GM19452 (cell line): ENCODE measurements at regions not wholly inside any gene's neighbourhood (a gene's known extent, or its start where the extent isn't known, plus 50 kb on each side); places are given as distances from the start of the nearest gene placed in this dataset.
"Not testable (repeated sequence)": the region's sequence is repeated elsewhere in the genome, so short reads cannot be mapped to it uniquely, and the experiment has no call there.

Experiments used
- ATAC-seq: cut with Tn5 transposase; IDR thresholded peaks from one replicate; pipeline ENCODE4 v1.9.1; 2021; ENCODE audit not compliant: unreplicated experiment

- ATAC-seq, result no peak
Measured at GRCh38 chr6:78500299-78501089, 366.9 kb upstream of the IRAK1BP1 start.

- ATAC-seq, result no peak
Measured at GRCh38 chr6:78502386-78502887, 364.9 kb upstream of the IRAK1BP1 start.

GRCh38 chr6:78505178-78505577 is 362.2 kb upstream of the IRAK1BP1 start:
- ATAC-seq, result no peak

- no peak for ATAC-seq
Measured at GRCh38 chr6:78511009-78511408, 356.3 kb upstream of the IRAK1BP1 start.

GRCh38 chr6:78513856-78514255 is 353.5 kb upstream of the IRAK1BP1 start:
- no peak for ATAC-seq

- ATAC-seq, result no peak
Measured at GRCh38 chr6:78515271-78515670, 352.1 kb upstream of the IRAK1BP1 start.

DNA sequence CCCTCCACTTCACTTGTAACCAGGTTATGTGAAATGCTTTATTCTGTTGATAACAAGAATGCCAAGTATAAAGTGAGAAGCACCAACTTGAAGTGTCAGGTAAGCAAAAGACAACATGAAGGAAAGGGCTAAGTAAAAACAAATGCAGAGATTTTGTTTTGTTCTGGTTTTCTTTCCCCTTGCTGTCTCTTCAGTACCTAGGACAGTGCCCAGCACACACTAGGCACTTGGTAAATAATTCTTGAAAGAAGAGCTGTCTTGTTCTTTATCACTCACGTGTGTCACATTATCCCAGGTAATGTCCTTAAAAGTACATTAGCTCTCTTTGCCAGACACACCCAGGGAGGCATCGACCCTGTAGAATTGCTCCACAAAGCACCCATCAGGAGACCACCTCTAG is 350.0 kb upstream of the IRAK1BP1 start:
- ATAC-seq, result no peak

GRCh38 chr6:78523622-78524021 is 343.7 kb upstream of the IRAK1BP1 start:
- no peak for ATAC-seq

- ATAC-seq, result no peak
Measured at GRCh38 chr6:78525976-78526375, 341.4 kb upstream of the IRAK1BP1 start.

GRCh38 chr6:78526432-78526831 is 340.9 kb upstream of the IRAK1BP1 start:
- ATAC-seq, result no peak

DNA sequence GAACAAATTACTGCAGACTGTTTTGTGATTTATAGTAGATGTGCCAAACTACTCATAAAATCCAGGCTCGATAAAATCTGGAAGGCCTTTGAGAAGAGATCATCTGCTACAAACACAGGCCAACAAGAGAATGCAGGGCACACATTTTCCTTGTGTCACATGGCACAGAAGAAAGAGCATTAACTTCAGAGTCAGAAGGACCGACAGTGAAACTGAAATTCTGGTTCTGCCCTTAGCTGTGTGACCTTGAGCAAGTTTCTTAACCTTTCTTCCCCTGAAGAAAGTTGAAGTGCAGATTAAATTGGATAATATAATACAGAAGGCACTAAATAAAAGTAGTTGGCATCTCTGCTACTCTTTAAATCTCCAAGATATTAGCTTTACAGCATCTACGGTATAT is 338.4 kb upstream of the IRAK1BP1 start:
- ATAC-seq, result no peak

DNA sequence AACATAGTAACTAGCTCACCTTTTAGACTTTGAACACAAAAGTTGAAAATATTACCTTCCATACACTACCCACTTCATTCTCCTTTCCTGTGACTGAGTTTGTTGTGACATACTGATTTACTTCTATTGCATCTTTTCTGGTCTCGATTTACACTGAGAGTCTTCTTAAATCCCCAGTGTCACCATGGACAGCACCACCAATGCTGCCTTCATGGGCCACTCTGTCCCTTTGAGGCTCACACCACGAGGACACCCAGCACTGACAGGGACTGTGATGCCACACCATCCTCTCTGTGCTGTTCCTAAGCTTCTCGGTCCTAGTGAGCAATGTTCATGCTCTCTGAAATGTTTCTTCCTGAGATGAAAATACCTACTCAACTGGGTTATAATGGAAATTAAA is 337.1 kb upstream of the IRAK1BP1 start:
- no peak for ATAC-seq

DNA sequence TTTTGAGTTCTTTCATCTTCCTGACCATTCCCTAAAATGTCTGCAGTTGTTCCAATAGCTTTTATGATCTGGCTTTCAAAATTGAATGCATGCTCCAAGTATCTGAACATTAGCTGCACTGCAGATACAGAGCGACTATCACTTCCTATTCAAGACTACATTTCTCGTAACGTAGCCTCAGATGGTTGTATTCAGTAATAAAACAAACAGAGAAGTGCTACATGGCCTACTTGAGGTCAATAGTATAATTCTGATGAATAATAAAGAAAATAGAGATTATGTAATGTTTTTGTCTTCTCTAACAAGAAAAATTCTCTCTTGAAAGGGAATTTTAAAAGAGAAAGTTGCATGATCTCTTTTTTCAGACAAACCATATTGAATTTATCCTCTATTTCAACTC is 333.9 kb upstream of the IRAK1BP1 start:
- ATAC-seq, result no peak

- ATAC-seq, result no peak
Measured at GRCh38 chr6:78533876-78534275, 333.5 kb upstream of the IRAK1BP1 start.

DNA sequence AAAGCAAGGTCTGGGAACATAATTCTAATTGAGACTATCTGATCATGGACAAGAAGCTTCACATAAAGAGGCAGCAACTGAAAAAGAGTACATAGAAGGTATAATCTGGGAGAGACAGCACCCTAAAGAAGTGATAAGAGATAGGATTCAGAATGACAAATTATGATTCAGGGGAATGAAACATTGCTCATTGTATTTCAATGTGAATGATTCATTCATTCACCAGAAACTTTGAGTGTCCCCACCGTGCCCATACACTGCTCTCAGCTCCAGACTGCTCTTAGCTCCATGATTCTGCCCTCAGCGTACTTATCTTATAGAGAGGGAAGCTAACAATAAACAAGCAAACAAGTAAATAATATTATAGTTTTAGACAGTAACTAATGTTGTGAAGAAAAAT is 329.3 kb upstream of the IRAK1BP1 start:
- ATAC-seq, result no peak

GRCh38 chr6:78547636-78548035 is 319.7 kb upstream of the IRAK1BP1 start:
- not testable (repeated sequence) for ATAC-seq

DNA sequence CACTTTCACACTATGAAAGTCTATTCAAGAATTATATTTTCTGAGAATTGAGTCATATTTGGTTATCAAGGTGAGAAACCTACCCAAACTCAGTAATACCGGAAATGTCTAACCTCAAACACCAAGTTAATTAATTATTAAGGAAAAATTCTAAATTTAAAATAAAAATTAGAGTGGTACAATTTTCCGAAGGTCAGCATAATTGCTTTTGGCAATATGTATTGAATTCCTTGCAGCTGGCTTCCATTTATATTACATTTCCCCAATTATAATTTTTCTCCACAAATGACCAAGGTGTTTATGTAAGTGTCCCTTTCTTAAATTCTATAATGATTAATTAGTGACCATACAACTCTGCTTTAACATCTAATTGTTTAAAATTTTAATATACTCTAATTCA is 316.0 kb upstream of the IRAK1BP1 start:
- ATAC-seq, result no peak

DNA sequence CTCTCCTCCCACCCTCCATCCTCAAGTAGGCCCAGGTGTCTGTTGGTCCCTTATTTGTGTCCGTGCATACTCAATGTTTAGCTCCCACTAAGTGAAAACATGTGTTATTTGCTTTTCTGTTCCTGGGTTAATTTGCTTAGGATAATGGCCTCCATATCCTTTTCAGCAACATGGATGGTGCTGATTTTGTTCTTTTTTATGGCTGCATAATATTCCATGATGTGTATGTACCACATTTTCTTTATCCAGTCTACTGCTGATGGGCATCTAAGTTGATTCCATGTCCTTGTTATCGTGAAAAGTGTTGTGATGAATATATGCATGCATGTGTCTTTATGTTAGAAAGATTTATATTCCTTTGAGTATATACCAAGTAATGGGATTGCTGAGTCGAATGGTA is 314.9 kb upstream of the IRAK1BP1 start:
- no peak for ATAC-seq

- ATAC-seq, result no peak
Measured at GRCh38 chr6:78554341-78554740, 313.0 kb upstream of the IRAK1BP1 start.

DNA sequence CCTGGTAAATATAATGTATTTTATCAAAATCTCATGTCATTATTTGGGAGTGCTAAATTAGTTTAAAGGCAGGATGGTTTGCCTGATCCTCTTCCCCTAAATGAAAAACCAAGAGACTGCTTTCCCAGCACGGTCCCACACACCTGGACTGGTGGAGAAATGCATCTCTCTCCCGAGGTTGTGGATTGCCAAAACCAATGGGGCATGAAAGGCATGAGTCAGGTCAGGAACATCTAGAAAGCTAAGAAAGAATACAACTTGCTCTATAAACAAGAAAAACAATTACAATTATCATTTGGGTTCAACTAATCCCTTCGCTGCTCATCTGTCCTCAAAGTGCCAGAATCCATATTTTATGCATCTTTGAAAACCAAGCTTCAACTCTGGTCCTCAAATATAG is 308.3 kb upstream of the IRAK1BP1 start:
- no peak for ATAC-seq

- no peak for ATAC-seq
Measured at GRCh38 chr6:78561015-78561414, 306.3 kb upstream of the IRAK1BP1 start.

DNA sequence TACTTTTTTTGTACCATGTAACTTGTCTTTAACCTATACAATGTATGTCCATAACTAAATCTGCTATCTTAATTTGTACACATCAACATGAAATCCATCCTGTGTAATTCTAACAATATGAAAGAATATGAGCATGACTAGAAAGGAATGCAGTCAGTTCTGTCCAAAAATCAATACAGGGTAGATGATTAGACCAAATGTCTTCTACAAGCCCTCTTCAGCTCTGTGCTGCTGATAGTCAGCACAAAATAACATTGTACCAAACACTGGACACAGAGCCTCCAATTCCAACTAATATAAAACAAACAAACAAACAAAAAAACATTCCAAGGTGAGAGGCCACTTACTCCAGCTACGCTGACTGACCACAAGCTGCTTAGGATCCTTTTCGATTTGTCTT is 301.4 kb upstream of the IRAK1BP1 start:
- no peak for ATAC-seq

GRCh38 chr6:78570044-78570443 is 297.3 kb upstream of the IRAK1BP1 start:
- ATAC-seq, result no peak
